DOHH2 (cell line): ENCODE measurements at regions not wholly inside any gene's neighbourhood (a gene's known extent, or its start where the extent isn't known, plus 50 kb on each side); places are given as distances from the start of the nearest gene placed in this dataset.

Experiments
- H3F3A ChIP-seq: fragments of 200-600 bp; sonication (generic), shearing (Covaris generic); 2 replicates; pipeline ENCODE4 v1.6.0; 2016; ENCODE audit warnings: antibody characterized with exemption, mild to moderate bottlenecking; ENCODE audit not compliant: control insufficient read depth, insufficient read depth
- H3K27ac ChIP-seq: fragments of 200-600 bp; sonication (generic); 2 replicates; pipeline ENCODE4 v1.5.1; 2014; ENCODE audit warnings: low read depth, mild to moderate bottlenecking, low read length, moderate library complexity
- H3K27me3 ChIP-seq: fragments of 200-600 bp; sonication (generic); 2 replicates; pipeline ENCODE4 v1.6.1; 2014; ENCODE audit warnings: mild to moderate bottlenecking, low read length, mixed read lengths; ENCODE audit not compliant: control insufficient read depth
- H3K36me3 ChIP-seq: fragments of 200-600 bp; sonication (generic); 2 replicates; pipeline ENCODE4 v1.6.1; 2014; ENCODE audit warnings: mild to moderate bottlenecking, low read length, moderate library complexity, mixed read lengths; ENCODE audit not compliant: control insufficient read depth
- H3K4me1 ChIP-seq: fragments of 200-600 bp; sonication (generic); 2 replicates; pipeline ENCODE4 v1.6.1; 2014; ENCODE audit warnings: mild to moderate bottlenecking, low read length, mixed read lengths; ENCODE audit not compliant: control insufficient read depth
- H3K4me2 ChIP-seq: fragments of 200-600 bp; sonication (generic); 2 replicates; pipeline ENCODE4 v1.6.0; 2014; ENCODE audit warnings: mild to moderate bottlenecking, low read length, moderate library complexity
- H3K4me3 ChIP-seq: fragments of 200-600 bp; sonication (generic); 2 replicates; pipeline ENCODE4 v1.5.1; 2014; ENCODE audit warnings: mild to moderate bottlenecking, low read length, mixed read lengths
- H3K79me2 ChIP-seq: fragments of 200-600 bp; sonication (generic); 2 replicates; pipeline ENCODE4 v1.6.1; 2014; ENCODE audit warnings: mild to moderate bottlenecking, low read length, mixed read lengths; ENCODE audit not compliant: control insufficient read depth
- H3K9me2 ChIP-seq: fragments of 200-600 bp; sonication (generic); replicated peaks from 2 replicates; pipeline ENCODE4 v1.6.1; 2014; ENCODE audit warnings: mild to moderate bottlenecking, low read length, mixed read lengths; ENCODE audit not compliant: control insufficient read depth
- H3K9me3 ChIP-seq: fragments of 200-600 bp; sonication (generic); 2 replicates; pipeline ENCODE4 v1.6.1; 2014; ENCODE audit warnings: antibody characterized with exemption, low read length, mixed read lengths; ENCODE audit not compliant: control insufficient read depth, insufficient read depth
- H4K20me1 ChIP-seq: fragments of 200-600 bp; sonication (generic); 2 replicates; pipeline ENCODE4 v1.6.0; 2014; ENCODE audit warnings: low read depth, mild to moderate bottlenecking, antibody characterized with exemption, low read length, moderate library complexity; ENCODE audit not compliant: control insufficient read depth, insufficient read depth
- CTCF ChIP-seq: fragments of 200-600 bp; sonication (generic); IDR thresholded peaks from one replicate; pipeline ENCODE4 v1.5.1; 2014; ENCODE audit warnings: antibody characterized with exemption, mild to moderate bottlenecking, low read depth, low read length; ENCODE audit not compliant: poor library complexity, severe bottlenecking
- EZH2phosphoT487 ChIP-seq: fragments of 200-600 bp; sonication (generic); IDR thresholded peaks from 2 replicates; pipeline ENCODE4 v1.6.1; 2017; ENCODE audit warnings: borderline replicate concordance, mild to moderate bottlenecking, antibody characterized with exemption, low read length, moderate library complexity, mixed read lengths

- no peak for TF ChIP-seq CTCF
- TF ChIP-seq EZH2phosphoT487, result no peak
Measured at GRCh38 chr7:41199136-41199535, 503.8 kb downstream of the INHBA start.

GRCh38 chr7:41198502-41198901 lies 504.4 kb downstream of the INHBA start:
- Histone ChIP-seq H3K9me2 (no peaks in the 10 kb centered on the region), H3K36me3 (no peaks in the 10 kb centered on the region), H3K4me1 (no peaks in the 10 kb centered on the region), H3K79me2 (no peaks in the 10 kb centered on the region), H4K20me1 (no peaks in the 10 kb centered on the region), H3K4me2 (no peak overlapping the region), H3K4me3 (no peak overlapping the region), H3K27ac (no peak overlapping the region), H3F3A (no peaks in the 10 kb centered on the region), H3K27me3 (no peaks in the 10 kb centered on the region), H3K9me3 (no peaks in the 10 kb centered on the region)
- TF ChIP-seq CTCF (no peak), EZH2phosphoT487 (no peak)

More at GRCh38 chr7:41199136-41199535, 503.8 kb downstream of the INHBA start:
- Histone ChIP-seq H3K9me3 (no peaks in the 10 kb centered on the region), H3K27me3 (no peaks in the 10 kb centered on the region), H3K27ac (no peak overlapping the region), H3K4me3 (no peak overlapping the region), H3K4me2 (no peak overlapping the region), H3K36me3 (no peaks in the 10 kb centered on the region), H4K20me1 (no peaks in the 10 kb centered on the region), H3F3A (no peaks in the 10 kb centered on the region), H3K4me1 (no peaks in the 10 kb centered on the region), H3K9me2 (no peaks in the 10 kb centered on the region), H3K79me2 (no peaks in the 10 kb centered on the region)

GRCh38 chr7:41197769-41198168 lies 505.1 kb downstream of the INHBA start:
- no peak for TF ChIP-seq CTCF
- TF ChIP-seq EZH2phosphoT487, result no peak
- H3K9me2 ChIP-seq, result no peaks in the 10 kb centered on the region
- H3K27ac ChIP-seq, result no peak overlapping the region
- no peaks in the 10 kb centered on the region for H3K36me3 ChIP-seq
- no peaks in the 10 kb centered on the region for H3K27me3 ChIP-seq
- no peaks in the 10 kb centered on the region for H3K9me3 ChIP-seq
- no peaks in the 10 kb centered on the region for H3K4me1 ChIP-seq
- no peaks in the 10 kb centered on the region for H3F3A ChIP-seq
- no peaks in the 10 kb centered on the region for H3K79me2 ChIP-seq
- no peak overlapping the region for H3K4me2 ChIP-seq
- no peak overlapping the region for H3K4me3 ChIP-seq
- H4K20me1 ChIP-seq, result no peaks in the 10 kb centered on the region
